HG02852 (cell line): ENCODE measurements at regions not wholly inside any gene's neighbourhood (a gene's known extent, or its start where the extent isn't known, plus 50 kb on each side); places are given as distances from the start of the nearest gene placed in this dataset.

Source experiments
- ATAC-seq: cut with Tn5 transposase; IDR thresholded peaks from one replicate; pipeline ENCODE4 v1.9.1; 2021; ENCODE audit warnings: mild to moderate bottlenecking, moderate library complexity; ENCODE audit not compliant: unreplicated experiment

GRCh38 chr6:14852375-14852774, 393.5 kb upstream of the JARID2 start:
- no peak for ATAC-seq

GRCh38 chr6:14856177-14856576, 389.7 kb upstream of the JARID2 start:
- ATAC-seq = no peak

GRCh38 chr6:14857001-14857400, 388.9 kb upstream of the JARID2 start:
- no peak for ATAC-seq

- no peak for ATAC-seq
Measured at GRCh38 chr6:14857501-14857900, 388.4 kb upstream of the JARID2 start.

DNA sequence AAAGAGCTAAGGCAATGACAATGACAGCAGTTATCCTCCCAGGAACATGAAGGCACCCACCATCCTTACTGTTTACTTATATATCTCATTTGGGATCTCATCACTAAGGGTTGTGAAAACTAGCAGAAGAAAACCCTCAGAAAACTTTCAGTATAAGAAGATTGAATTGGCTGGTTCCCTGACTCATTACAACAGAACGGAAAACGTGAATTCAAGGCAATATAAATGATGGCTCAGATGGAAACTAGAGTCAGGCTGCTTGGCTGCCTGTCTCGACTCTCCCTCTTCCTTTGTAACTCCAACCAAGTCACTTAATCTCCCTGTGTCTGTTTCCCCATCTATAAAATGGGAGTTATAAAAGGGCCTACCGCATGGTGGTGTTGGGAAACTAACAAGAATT, 387.1 kb upstream of the JARID2 start:
- ATAC-seq = no peak

DNA sequence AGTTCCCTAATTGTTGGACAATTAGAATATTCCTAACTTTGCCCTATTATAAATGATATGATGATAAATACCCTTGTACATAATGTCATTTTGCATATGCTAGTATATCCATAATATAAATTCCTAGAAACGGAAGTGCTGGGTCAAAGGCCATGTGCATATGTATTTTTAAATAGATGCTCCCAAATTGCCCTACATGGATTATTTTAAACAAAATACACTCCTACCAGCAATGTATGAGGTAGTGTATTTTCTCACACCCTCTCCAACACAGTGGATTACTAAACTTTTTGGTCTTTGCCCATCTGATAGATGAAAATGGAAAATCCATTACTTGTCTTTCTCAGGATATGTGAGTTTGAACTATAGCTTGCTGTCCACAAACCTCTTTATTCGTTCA, 385.1 kb upstream of the JARID2 start:
- ATAC-seq = no peak

- no peak for ATAC-seq
Measured at GRCh38 chr6:14861491-14861943, 384.4 kb upstream of the JARID2 start.

DNA sequence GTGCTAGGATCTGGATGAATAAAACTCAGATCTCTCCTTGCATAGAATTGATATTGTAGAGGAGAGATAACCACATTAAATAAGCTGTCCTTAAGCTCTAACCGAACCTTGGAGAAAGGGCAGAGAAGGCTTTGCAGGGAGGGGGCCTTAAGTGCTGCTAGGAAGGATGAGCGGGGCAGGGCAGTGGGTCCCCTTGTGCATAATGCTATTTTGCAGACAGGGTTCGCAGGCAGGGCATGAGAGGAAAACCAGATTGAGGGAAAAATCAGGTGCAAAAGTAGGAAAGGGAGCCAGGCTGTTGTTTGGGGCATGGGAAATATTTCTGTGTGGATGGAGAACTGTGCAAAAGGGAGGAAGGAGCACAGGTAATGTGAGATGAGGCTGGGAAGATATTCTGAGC, 383.0 kb upstream of the JARID2 start:
- ATAC-seq = no peak

DNA sequence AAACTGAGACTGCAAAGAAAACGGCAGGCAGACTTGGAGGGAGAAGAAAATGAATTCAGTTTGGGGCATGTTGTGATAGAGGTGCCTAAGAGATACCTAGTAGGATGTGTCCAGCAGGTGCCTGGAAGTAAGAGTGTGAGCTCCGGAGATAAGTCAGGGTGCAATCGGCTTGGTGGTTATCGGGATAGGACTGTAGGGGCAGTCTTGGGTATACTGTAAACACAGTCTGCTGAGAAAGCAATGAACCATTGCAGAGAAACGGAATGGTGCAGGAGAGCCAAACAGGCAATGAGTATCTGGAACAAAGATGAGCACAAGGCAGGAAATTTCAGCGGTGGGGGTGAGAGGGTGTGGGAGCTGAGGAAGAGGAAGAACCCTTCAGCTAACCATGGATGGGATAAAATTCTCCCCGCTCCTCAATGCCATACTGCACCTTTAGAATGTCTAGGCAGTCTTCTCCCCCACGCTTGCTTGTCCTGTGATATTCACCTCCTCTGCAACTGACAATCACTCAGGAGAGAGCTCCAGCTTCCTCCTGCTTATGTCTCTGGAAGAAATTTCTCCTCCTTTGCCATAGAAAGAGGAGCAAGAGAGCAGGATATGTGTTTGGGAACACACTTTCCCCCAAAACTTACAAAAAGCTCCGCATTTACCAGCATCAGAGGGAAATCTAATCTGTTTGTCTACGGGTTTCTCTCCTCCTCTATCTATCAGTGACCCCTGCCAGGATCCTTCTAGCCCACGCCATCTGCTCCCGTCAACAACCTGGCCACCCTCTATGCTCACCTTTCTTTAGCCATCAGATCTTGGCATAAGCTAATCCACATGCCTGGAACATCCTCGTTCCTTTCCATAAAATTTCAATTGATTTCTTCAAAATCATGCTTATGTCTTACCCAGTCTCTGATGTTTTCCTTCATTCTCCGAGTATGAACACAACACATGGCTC, 381.7 kb upstream of the JARID2 start:
- no peak for ATAC-seq

DNA sequence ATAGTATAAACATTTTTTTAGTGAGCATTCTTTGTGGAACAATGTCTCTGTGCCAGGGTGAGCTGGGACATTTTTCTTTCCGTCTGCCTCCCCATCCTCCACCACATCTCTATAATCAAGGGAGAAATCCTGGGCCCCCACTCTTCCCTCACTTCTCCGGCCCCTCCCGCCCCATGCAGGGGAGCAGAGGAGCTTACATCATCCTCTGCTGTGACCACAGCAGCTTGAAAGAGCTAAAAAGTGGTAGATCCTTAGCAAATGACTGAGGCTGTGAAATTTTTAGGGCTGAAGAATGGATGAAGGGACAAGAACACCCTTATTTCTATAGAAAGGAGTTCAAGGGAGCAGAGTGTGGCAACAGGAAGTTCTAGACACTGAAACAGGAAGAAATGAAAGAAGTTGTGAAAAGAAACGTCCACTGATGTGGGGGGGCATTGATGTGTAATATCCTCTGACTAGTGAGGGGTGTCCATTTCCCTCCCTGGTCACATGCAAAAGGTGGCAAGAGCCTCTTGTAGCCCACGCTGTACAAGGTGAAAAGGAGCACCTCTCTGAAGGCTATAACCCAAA, 380.3 kb upstream of the JARID2 start:
- no peak for ATAC-seq

DNA sequence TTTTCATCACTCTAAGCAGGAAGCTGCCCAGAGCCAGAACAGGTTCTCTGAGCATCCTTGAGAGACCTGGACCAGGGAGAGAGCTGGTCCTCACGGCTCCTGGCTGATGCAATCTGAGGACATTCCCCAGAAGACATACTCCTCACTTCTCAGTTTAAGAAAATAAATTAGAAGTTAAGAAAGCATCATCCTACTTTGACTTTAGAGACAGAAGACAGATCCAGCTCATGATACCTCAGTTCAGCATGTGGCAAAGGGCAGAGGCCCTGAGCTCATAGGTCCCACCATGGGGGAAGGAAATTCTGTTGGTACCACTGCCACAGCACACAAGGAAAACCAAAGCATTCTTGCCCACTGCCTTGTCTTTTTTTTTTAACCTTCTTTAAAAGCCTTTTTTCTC, 378.1 kb upstream of the JARID2 start:
- ATAC-seq = no peak

GRCh38 chr6:14871221-14871620, 374.6 kb upstream of the JARID2 start:
- no peak for ATAC-seq

- ATAC-seq = no peak
Measured at GRCh38 chr6:14873101-14873500, 372.8 kb upstream of the JARID2 start.

GRCh38 chr6:14873781-14874441, 372.0 kb upstream of the JARID2 start:
- no peak for ATAC-seq

DNA sequence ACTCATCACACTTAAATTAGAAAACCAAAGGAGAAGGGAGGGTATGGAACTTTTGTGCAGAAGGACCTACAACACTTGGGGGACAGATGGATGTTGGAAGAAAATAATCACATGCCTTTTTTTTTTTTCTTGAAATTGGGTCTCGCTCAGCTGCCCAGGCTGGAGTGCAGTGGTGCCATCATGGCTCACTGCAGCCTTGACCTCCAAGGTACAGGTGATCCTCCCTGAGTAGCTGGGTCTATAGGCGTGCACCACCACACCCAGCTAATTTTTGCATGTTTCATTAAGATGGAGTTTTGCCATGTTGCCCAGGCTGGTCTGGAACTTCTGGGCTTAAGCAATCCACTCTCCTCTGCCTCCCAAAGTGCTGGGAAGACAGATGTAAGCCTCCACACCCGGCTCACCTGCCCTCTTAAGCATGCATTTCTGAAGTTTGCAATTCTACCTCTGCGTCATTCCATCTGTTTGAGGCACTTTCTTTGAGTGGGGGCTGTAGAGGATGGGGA, 370.8 kb upstream of the JARID2 start:
- ATAC-seq = no peak

GRCh38 chr6:14875481-14876063, 370.3 kb upstream of the JARID2 start:
- peak; percentile 58 for ATAC-seq

DNA sequence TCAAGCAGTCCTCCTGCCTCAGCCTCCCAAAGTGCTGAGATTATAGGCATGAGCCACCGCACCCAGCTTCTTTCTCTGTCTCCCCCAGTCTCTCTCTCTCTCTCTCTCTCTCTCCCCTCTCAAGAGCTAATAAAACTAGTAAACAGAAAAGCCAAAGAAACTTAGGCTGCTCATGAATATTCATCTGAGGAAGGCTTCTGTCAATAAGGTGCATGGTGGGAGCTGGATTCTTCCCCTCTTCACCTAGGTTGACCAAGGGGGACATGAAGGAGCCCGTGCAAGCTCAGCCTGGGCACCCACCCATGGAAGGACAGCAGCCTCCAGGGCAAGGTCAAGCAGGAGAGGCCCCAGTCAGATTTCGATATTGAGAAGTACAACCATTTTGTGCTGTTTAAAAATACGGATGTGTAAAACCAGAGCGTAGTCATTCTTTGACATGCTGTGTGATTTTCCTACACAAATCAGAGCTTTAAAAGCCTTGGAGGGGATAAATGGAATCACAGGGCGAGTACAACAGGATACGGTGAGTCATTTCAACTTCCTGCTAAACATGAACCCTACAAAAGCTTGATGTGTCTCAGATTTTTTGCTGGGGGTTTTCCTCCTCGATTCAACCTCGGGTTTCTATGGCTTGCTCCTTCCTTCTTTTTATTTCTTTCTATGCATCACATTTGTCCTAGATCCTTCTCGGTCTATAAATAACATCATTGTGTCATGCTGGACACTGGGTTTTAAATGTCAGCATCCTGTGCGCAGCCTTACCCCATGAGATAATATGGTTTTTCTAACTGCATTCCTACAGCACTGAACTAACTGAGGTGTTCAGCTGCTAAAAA, 368.9 kb upstream of the JARID2 start:
- ATAC-seq = peak; percentile 53

DNA sequence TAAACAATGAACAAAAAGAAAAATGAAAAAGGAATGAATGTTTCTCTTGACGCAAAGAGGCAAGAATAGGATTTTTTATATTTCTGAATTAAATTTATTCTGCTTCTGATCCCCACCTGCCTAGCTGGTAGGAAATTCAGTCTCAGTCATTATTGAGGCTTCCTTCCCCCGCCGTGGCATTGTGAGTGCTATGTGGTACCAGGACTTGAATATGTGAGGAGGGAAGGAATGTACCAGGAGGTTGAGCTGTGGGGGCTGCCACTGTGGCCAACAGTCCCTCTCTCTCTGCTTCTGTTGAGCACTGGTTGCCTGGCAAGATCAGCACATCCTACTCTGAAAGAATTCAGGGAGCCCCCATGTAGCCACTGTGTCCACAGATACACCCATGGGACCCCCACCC, 368.1 kb upstream of the JARID2 start:
- no peak for ATAC-seq

DNA sequence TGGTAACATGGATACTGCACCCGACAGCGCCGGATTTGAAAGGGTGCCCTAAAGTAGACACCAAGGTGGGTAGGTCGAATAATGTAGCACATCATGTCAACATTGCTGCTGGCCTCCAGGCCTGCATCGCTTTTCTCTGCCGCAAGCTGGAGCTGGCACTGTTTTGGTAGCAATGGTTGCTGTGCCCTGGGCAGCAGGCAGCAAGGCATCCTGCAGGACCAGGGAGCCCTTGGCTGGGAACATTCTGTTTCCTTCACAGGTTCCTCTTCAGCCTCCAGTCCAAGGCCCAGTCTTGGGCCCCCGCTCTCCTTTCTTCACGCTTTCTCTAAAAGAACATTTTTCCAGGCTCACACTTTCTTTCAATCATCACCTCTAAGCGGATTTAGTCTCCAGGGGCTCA, 365.8 kb upstream of the JARID2 start:
- no peak for ATAC-seq

- ATAC-seq = no peak
Measured at GRCh38 chr6:14880677-14881076, 365.2 kb upstream of the JARID2 start.
